ENCODE measurements at regions not wholly inside any gene's neighbourhood (a gene's known extent, or its start where the extent isn't known, plus 50 kb on each side); places are given as distances from the start of the nearest gene placed in this dataset.

GRCh38 chr3:168753724-168754123 is 658.0 kb upstream of the GOLIM4 start:
- in situ Hi-C loops (cut with HindIII; ENCODE audit: extremely low pct_ligation_motif_present, low pct_unique_long_range_greater_than_20kb): no loop called here
- H3K4me3 ChIP-seq (replicated peaks in 1 of 3; ENCODE audit: insufficient read depth in 1 of 3, low read depth in 2 of 3, low read length in 3 of 3): no peak overlapping the region
- no peaks in the 10 kb centered on the region for H3K36me3 ChIP-seq (replicated peaks in 1 of 2; ENCODE audit: control insufficient read depth in 1 of 2, insufficient read depth in 2 of 2, low read length in 2 of 2)
- ChIA-PET CTCF (ENCODE audit: low intra/inter-chr PET ratio, low total read pairs) (no interaction called here), POLR2A (no interaction called here)
- no peaks in the 10 kb centered on the region for H3K27me3 ChIP-seq (ENCODE audit: control insufficient read depth in 1 of 2, insufficient read depth in 2 of 2, low read length in 2 of 2)
- BruUV-seq (replicated peaks): no TSS peak
- 0% methylated on average over 1 of the region's 1 CpG for WGBS (ENCODE audit: low lambda C conversion rate)
- no peak for DNase-seq (ENCODE audit: low spot score)
- TF ChIP-seq TRIM24 (CRISPR knock-in tag; IDR thresholded peaks at IDR 0.05) (no peak), ZNF329 (CRISPR knock-in tag; IDR thresholded peaks at IDR 0.05; ENCODE audit: low read depth) (no peak), ZNF460 (CRISPR knock-in tag; IDR thresholded peaks at IDR 0.05; ENCODE audit: borderline replicate concordance) (no peak), ZNF576 (CRISPR knock-in tag; IDR thresholded peaks at IDR 0.05) (no peak), ZNF850 (CRISPR knock-in tag; conservative IDR thresholded peaks at IDR 0.05) (no peak), ZNF720 (CRISPR knock-in tag; IDR thresholded peaks at IDR 0.05) (no peak), POLR2AphosphoS2 (IDR thresholded peaks at IDR 0.05; ENCODE audit: low read depth, low read length) (no peak), GATA4 (IDR thresholded peaks at IDR 0.05; ENCODE audit: borderline replicate concordance, low read depth) (no peak), ADNP (CRISPR knock-in tag; IDR thresholded peaks at IDR 0.05) (no peak), ATF2 (CRISPR knock-in tag; IDR thresholded peaks at IDR 0.05) (no peak), MLLT10 (CRISPR knock-in tag; IDR thresholded peaks at IDR 0.05) (no peak), RORA (CRISPR knock-in tag; IDR thresholded peaks at IDR 0.05) (no peak), ZBTB20 (CRISPR knock-in tag; IDR thresholded peaks at IDR 0.05; ENCODE audit: borderline replicate concordance, low read depth) (no peak), FOSL1 (CRISPR knock-in tag; IDR thresholded peaks at IDR 0.05; ENCODE audit: borderline replicate concordance) (no peak), ZNF775 (CRISPR knock-in tag; IDR thresholded peaks at IDR 0.05; ENCODE audit: borderline replicate concordance) (no peak), ZFP36L1 (CRISPR knock-in tag; IDR thresholded peaks at IDR 0.05) (no peak), JARID2 (CRISPR knock-in tag; IDR thresholded peaks at IDR 0.05; ENCODE audit: insufficient replicate concordance) (no peak), AGO2 (optimal IDR thresholded peaks at IDR 0.05; ENCODE audit: low read depth, low read length) (no peak)
- TF ChIP-seq, protein P1, sequence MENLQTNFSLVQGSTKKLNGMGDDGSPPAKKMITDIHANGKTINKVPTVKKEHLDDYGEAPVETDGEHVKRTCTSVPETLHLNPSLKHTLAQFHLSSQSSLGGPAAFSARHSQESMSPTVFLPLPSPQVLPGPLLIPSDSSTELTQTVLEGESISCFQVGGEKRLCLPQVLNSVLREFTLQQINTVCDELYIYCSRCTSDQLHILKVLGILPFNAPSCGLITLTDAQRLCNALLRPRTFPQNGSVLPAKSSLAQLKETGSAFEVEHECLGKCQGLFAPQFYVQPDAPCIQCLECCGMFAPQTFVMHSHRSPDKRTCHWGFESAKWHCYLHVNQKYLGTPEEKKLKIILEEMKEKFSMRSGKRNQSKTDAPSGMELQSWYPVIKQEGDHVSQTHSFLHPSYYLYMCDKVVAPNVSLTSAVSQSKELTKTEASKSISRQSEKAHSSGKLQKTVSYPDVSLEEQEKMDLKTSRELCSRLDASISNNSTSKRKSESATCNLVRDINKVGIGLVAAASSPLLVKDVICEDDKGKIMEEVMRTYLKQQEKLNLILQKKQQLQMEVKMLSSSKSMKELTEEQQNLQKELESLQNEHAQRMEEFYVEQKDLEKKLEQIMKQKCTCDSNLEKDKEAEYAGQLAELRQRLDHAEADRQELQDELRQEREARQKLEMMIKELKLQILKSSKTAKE (CRISPR knock-in tag; IDR thresholded peaks at IDR 0.05; ENCODE audit: borderline replicate concordance): no peak
- no peaks in the 10 kb centered on the region for H3K4me1 ChIP-seq (ENCODE audit: insufficient read depth, low read length)
- no peak for ATAC-seq
- H3K9me3 ChIP-seq (ENCODE audit: low read length): no peaks in the 10 kb centered on the region
- FAIRE-seq: no peak
- no peaks in the 10 kb centered on the region for H4K20me1 ChIP-seq (ENCODE audit: insufficient read depth, low read length)
- intact Hi-C loops (cut with micrococcal nuclease; ENCODE audit: unreplicated experiment): no loop called here
- H3K79me2 ChIP-seq (ENCODE audit: insufficient read depth, low read length): no peaks in the 10 kb centered on the region
- no peak overlapping the region for H2AFZ ChIP-seq (ENCODE audit: low read length)
- H3K27ac ChIP-seq (ENCODE audit: extremely low read length, insufficient read depth, low read length): no peak overlapping the region
- no peak overlapping the region for H3K9ac ChIP-seq (ENCODE audit: insufficient read depth, low read depth, low read length)
- H3K4me2 ChIP-seq (ENCODE audit: low read depth, low read length): no peak overlapping the region
